ENCODE measurements at regions not wholly inside any gene's neighbourhood (a gene's known extent, or its start where the extent isn't known, plus 50 kb on each side); places are given as distances from the start of the nearest gene placed in this dataset.
A peak's percentile ranks its signal among the peaks of the same experiment; 100 is the strongest.
"Not testable (repeated sequence)": the region's sequence is repeated elsewhere in the genome, so short reads cannot be mapped to it uniquely, and the experiment has no call there.

- DNase-seq: no peak
Measured at GRCh38 chr5:152113401-152113800, 188.8 kb upstream of the GLRA1 start.

- no peak for DNase-seq
Measured at GRCh38 chr5:152107220-152107619, 182.6 kb upstream of the GLRA1 start.

GRCh38 chr5:152106571-152106970 lies 181.9 kb upstream of the GLRA1 start:
- no peak for DNase-seq

- no peak for DNase-seq
Measured at GRCh38 chr5:152105085-152105484, 180.4 kb upstream of the GLRA1 start.

- DNase-seq: no peak
Measured at GRCh38 chr5:152104211-152104610, 179.6 kb upstream of the GLRA1 start.

GRCh38 chr5:152102908-152103307 lies 178.3 kb upstream of the GLRA1 start:
- DNase-seq: not testable (repeated sequence)

- no peak for DNase-seq
Measured at GRCh38 chr5:152102057-152102456, 177.4 kb upstream of the GLRA1 start.

- DNase-seq: no peak
Measured at GRCh38 chr5:152100462-152100861, 175.8 kb upstream of the GLRA1 start.

GRCh38 chr5:152097128-152097527 lies 172.5 kb upstream of the GLRA1 start:
- DNase-seq: no peak

- DNase-seq: no peak
Measured at GRCh38 chr5:152094716-152095115, 170.1 kb upstream of the GLRA1 start.

- peak in 1 of 3 donors; percentile 4 for DNase-seq
Measured at GRCh38 chr5:152094060-152094459, 169.4 kb upstream of the GLRA1 start.

GRCh38 chr5:152092580-152092979 lies 167.9 kb upstream of the GLRA1 start:
- DNase-seq: no peak

- DNase-seq: no peak
Measured at GRCh38 chr5:152089644-152090043, 165.0 kb upstream of the GLRA1 start.

GRCh38 chr5:152086668-152087067 lies 162.0 kb upstream of the GLRA1 start:
- no peak for DNase-seq

- no peak for DNase-seq
Measured at GRCh38 chr5:152084476-152084875, 159.8 kb upstream of the GLRA1 start.

GRCh38 chr5:152083231-152083630 lies 158.6 kb upstream of the GLRA1 start:
- DNase-seq: no peak

- peak; percentile 9 to 32 (median 27) for DNase-seq
Measured at GRCh38 chr5:152072091-152072490, 147.4 kb upstream of the GLRA1 start.

GRCh38 chr5:152070591-152070990 lies 145.9 kb upstream of the GLRA1 start:
- no peak for DNase-seq

- no peak for DNase-seq
Measured at GRCh38 chr5:152066784-152067183, 142.1 kb upstream of the GLRA1 start.

GRCh38 chr5:152063004-152063403 lies 138.4 kb upstream of the GLRA1 start:
- DNase-seq: no peak

GRCh38 chr5:152061095-152061494 lies 136.4 kb upstream of the GLRA1 start:
- no peak for DNase-seq

- DNase-seq: no peak
Measured at GRCh38 chr5:152058267-152058666, 133.6 kb upstream of the GLRA1 start.

GRCh38 chr5:152056931-152057330 lies 132.3 kb upstream of the GLRA1 start:
- DNase-seq: no peak

GRCh38 chr5:152052470-152052869 lies 127.8 kb upstream of the GLRA1 start:
- no peak for DNase-seq
